ENCODE measurements at regions not wholly inside any gene's neighbourhood (a gene's known extent, or its start where the extent isn't known, plus 50 kb on each side); places are given as distances from the start of the nearest gene placed in this dataset.

- no peak for TF ChIP-seq EZH2phosphoT487 (IDR thresholded peaks at IDR 0.05; ENCODE audit: low read depth, severe bottlenecking, unreplicated experiment)
- TF ChIP-seq CTCF (IDR thresholded peaks at IDR 0.05; ENCODE audit: poor library complexity) = no peak
Observed at GRCh38 chr10:61299841-61300240, 153.3 kb downstream of the TMEM26 start.
